HG02885 (cell line): ENCODE measurements at regions not wholly inside any gene's neighbourhood (a gene's known extent, or its start where the extent isn't known, plus 50 kb on each side); places are given as distances from the start of the nearest gene placed in this dataset.

Source experiments
- ATAC-seq: cut with Tn5 transposase; IDR thresholded peaks from one replicate; pipeline ENCODE4 v1.9.1; 2021; ENCODE audit warnings: mild to moderate bottlenecking; ENCODE audit not compliant: unreplicated experiment, poor library complexity

DNA sequence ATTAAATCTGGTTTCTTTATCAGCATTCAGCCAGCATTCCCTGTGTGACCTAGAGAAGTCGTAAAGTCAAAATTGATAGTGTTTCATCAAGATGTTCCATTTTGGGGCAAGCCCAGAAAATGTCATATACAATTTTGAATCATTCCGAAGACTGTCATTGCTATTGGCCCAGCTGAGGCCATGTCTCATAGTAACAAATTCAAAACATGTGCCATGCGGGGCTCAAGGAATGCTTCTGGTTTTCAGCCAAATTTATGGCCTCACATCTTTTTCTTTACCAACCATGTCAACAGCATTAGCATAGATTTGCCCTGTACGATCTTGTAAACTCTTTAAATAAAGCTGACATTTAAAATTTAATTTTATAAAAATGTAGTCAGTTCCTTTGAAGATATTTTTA lies 314.7 kb downstream of the PAX1 start:
- ATAC-seq = no peak

- no peak for ATAC-seq
These were observed 303.0 kb downstream of the PAX1 start for GRCh38 chr20:22008456-22008855.

- no peak for ATAC-seq
These were observed 300.8 kb downstream of the PAX1 start for GRCh38 chr20:22006306-22006705.

DNA sequence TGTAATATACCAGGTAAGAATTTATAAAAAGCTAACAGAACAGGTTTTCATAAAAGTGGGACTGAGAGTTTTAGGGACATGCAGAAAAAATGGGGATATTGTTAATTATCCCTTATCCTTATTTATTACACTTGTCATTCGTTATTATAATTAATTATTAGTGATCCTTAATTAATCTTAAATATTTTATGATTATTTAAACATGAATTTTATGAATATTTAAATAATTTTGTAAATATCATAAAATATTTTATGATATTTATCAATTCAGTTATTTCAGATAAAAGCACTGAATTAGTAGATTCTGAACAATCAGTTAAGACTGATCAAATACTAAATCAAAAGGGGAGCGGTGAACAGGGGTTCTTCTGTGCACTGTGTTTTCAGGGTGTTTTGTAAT lies 300.1 kb downstream of the PAX1 start:
- ATAC-seq = no peak

- no peak for ATAC-seq
These were observed 299.5 kb downstream of the PAX1 start for GRCh38 chr20:22004946-22005345.

GRCh38 chr20:22003680-22004079 lies 298.2 kb downstream of the PAX1 start:
- ATAC-seq = no peak

DNA sequence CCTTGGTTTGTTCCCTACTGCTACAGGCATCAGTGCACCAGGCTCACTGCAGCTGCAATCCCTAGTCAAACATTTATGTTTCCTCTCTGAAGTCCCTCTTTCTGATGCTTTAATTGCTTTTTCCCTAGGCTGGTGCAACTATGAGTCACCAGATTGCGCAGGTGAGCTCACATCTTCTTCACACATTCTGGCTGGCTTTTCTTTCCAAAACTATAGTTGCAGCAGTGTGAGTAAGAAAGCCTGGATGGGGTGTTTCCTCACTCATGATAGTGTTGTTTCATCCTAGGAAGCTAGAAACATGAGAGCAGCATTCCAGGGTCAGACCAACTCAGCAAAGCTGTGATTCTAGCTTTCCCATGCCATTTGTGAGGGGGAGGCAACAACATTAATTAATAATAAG lies 296.4 kb downstream of the PAX1 start:
- no peak for ATAC-seq

DNA sequence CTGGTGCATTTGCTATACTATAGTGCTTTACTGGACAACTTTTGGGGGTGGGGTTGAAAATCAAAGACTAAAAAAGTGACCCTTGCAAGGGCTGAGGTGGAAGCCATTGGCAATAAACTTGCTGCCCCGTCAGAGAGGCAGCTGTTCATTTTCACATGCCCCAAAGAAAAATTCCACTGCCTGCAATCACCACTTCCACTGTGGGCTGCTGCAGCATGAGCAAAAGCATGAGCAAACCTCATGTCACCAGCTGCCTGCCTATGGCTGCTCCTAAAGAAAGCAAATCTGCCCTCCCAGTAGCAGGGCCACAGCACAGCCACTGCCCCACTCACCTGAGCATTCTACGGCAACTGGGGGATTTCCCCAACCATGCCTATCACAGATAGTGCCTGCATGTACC lies 290.0 kb downstream of the PAX1 start:
- ATAC-seq = no peak

DNA sequence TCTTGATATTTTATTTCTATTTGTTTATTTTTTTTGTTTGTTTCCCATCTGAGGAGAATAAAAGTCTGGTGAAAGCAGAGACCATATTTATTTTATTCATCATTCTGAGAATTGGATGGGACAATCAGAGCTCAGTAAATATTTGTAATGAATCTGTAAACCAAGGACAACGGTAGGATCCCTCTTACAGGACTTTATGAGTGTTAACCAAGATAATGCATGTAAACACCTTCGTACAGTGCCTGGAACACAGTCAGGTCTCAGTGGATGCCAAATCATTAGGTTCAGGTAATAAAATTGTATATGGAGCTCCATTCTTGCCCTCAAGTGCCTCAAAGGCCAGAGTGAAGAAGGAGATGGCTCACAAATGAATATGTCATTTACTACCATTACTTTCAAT lies 288.7 kb downstream of the PAX1 start:
- no peak for ATAC-seq

GRCh38 chr20:21982559-21982958 lies 277.1 kb downstream of the PAX1 start:
- no peak for ATAC-seq

- ATAC-seq = no peak
These were observed 276.3 kb downstream of the PAX1 start for GRCh38 chr20:21981597-21982344.

GRCh38 chr20:21981179-21981578 lies 275.7 kb downstream of the PAX1 start:
- no peak for ATAC-seq

- no peak for ATAC-seq
These were observed 266.0 kb downstream of the PAX1 start for GRCh38 chr20:21971436-21971835.

GRCh38 chr20:21968486-21968885 lies 263.0 kb downstream of the PAX1 start:
- ATAC-seq = no peak

DNA sequence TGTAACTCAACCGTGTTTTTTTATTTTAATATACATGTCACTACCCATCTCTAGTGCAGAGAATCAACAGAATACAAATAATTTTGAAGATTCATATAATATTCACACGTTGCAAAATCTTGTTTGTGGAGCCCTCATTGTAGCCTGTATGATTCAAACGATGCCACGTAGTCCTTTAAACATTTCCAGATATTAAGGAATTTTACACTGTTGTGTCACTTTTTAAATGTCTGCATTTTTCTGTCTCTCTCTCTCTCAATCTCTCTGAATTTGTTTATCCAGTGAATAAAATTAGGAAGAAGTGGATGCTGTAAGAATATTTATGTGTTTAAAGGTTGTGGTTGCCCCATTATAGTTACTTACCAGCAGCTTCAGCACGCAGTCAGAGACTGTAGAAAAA lies 262.0 kb downstream of the PAX1 start:
- ATAC-seq = no peak

GRCh38 chr20:21956591-21956990 lies 251.1 kb downstream of the PAX1 start:
- no peak for ATAC-seq

DNA sequence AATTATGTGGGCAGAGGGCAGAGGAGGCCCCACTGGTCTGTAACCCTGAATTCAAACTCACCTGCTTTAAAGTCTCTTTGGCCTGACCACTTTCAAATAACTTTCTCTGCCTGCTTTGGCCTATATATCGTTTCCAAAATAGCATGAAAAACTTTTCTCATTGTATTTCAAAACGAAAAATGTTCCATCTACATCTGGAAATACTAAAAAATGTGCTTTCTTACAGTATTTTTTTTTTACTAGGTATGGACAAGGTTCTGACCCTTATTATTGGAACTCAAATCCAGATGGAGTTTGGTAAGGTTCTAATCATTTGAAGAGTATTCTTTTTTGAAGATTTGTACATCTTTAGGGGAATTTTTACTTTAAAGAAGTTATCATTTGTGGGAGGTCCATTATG lies 241.9 kb downstream of the PAX1 start:
- ATAC-seq = no peak

- ATAC-seq = no peak
These were observed 238.8 kb downstream of the PAX1 start for GRCh38 chr20:21944227-21944626.

DNA sequence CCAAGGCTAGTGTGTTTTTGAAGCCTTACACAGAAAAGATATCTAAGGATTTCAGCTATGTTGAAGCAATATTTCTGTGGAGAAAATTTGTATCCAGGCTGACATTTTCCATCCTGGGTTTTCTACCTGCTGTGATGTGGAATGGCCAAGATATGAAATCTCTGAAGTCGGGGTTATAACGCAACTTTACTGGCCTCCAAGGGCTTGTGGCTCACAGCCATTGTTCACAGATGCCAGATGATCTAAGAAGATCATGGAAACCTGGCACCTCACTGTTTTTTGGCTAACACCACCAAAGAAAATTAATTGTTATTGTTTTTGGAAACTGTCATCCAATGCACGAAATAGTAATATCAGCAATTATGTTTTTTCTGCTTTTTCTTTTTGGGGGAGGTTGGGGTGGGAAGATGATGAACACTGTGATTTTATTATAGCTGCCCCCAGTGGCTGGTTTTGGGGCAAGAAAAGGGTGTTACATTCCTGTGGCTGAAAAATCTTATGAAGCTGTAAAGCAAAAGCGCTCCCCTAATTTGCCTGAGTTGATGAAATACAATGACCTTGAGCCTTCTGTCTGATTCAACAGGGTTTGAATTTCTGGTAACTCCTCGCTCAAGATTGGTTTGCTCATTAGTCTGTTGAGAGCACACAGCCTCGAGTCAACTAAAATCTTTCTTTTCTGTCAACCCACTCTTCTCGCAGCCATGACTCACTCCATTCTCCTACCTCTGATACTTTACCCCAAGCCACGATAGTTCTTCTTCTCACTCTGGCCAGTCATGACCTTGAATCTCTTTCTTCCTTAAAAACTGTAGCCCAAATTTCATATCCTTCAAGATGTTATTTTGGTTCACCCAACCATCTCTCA lies 236.7 kb downstream of the PAX1 start:
- no peak for ATAC-seq

- ATAC-seq = no peak
These were observed 231.4 kb downstream of the PAX1 start for GRCh38 chr20:21936720-21937380.

GRCh38 chr20:21936261-21936660 lies 230.8 kb downstream of the PAX1 start:
- no peak for ATAC-seq
